GM12872 (cell line): ENCODE measurements at regions not wholly inside any gene's neighbourhood (a gene's known extent, or its start where the extent isn't known, plus 50 kb on each side); places are given as distances from the start of the nearest gene placed in this dataset.

Source experiments
- TF ChIP-seq, protein P1 (sequence below): IDR thresholded peaks from 3 replicates; pipeline ENCODE4 v1.5.1; 2011; ENCODE audit warnings: low read depth, mild to moderate bottlenecking, low read length, moderate library complexity; ENCODE audit not compliant: insufficient read depth

DNA sequence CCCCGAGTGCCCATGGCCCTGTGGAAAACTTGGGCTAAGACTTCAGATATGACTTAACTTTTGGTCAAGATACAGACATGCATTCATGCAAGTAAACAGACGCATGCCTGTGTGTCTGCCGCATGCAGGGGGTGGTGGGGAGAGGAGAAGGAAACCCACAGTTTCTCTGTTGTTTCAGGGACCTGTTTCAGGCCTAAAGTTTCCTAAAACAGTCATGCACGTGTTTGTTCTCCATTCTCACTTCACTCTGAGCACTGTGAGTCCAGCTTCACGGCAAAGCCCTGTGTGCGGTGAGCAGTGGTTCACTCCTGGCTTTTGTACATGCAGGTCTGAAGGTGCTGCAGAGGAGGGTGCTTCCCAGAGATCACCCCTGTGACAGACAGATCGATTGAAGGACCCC, 158.7 kb downstream of the FOXL1 start:
- TF ChIP-seq, protein P1, sequence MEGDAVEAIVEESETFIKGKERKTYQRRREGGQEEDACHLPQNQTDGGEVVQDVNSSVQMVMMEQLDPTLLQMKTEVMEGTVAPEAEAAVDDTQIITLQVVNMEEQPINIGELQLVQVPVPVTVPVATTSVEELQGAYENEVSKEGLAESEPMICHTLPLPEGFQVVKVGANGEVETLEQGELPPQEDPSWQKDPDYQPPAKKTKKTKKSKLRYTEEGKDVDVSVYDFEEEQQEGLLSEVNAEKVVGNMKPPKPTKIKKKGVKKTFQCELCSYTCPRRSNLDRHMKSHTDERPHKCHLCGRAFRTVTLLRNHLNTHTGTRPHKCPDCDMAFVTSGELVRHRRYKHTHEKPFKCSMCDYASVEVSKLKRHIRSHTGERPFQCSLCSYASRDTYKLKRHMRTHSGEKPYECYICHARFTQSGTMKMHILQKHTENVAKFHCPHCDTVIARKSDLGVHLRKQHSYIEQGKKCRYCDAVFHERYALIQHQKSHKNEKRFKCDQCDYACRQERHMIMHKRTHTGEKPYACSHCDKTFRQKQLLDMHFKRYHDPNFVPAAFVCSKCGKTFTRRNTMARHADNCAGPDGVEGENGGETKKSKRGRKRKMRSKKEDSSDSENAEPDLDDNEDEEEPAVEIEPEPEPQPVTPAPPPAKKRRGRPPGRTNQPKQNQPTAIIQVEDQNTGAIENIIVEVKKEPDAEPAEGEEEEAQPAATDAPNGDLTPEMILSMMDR: no peak

DNA sequence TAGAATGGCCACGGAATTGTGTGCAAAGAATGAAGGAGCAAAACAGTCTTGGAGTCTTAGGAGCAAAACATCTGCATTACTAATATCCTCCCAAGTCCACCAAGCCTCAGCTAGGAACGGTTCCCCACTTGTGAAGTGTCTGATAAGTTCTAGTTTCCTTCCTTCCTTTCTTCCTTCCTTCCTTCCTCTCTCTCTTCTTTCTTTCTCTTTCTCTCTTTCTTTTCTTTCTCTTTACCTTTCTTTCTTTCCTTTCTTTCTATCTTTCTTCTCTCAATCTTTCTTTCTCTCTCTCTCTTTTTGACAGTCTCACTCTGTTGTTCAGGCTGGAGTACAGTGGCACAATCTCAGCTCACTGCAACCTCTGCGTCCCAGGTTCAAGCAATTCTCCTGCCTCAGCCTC, 160.8 kb downstream of the FOXL1 start:
- TF ChIP-seq, protein P1: no peak

GRCh38 chr16:86739808-86740207, 161.5 kb downstream of the FOXL1 start:
- TF ChIP-seq, protein P1: no peak

DNA sequence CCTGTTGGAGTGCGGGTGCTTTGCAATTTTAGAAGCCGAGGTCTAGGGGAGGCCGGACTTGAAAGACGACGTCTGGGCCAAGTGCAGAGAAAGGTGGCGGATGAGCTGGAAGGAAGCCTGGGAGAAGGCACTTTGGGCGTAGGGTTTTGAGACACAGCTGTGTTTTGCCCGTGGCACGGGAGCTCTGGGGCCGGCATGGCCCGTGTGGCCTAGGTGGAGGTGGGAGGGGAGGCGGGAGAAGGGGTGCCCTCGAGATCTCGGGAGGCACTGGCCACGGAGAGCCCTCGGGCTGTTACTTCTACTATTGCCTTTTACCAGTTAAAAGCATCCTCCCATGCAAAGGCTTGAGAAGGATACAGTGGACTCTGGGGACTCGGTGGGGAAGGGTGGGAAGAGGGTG, 161.9 kb downstream of the FOXL1 start:
- TF ChIP-seq, protein P1: no peak

DNA sequence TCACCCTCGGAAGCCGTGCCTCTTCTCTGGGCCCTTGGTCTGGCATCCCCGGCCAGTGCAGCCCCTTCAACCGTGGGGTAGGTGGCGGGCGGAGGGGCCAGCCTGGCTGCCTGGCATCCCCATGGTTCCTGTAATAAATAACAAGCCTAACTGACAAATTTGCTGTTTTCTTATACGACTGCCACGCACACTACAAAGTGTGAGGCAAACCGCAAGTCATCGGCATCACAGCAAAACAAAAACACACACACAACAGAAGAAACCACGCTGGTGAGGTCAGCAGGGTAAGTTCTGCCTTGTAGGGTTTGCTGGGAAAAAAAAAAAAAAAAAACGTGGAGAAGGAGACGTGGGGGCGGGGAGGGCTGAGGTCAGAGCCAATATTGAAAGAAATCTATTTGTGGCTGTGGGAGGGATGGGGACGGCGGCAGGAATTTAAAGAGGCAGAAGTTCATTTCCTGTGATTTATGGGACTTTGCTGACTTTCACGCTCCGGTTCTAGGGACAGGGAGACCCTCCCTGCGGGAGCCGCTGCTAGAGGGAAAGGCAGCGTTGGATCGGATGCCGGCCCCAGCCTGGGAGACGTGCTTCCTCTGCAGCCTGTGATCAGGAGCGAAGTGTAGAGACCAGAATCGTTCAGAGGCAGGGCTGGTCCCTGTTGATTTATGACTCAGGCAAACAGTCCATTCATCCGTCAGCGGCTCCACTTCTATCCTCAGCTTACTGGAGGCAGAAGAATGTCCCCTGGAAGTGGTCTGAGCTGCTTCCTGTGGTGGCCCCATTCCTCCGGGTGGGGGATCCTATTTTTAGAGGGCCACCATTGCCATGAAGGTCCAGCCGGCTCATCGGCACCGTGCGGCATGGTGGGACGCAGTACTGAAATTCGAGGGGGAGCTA, 162.8 kb downstream of the FOXL1 start:
- TF ChIP-seq, protein P1: no peak

DNA sequence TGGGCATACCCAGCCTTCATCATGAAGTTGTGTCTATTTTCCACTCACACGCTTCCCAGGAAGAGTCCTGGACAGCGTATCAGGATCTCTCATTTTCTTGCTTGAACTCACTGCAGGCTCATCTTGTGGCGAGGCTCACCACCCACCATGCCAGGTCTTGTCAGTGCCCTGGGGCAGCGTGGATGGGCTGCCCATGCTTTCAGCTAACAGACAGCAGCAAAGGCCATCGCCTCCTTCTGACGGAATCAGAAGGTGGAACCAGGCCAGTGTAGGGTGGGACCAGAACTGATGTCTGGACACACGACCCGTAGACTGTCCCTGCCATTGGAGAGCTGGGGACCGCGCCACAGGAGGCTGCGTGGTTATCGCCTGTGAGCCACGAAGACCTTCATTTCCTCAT, 169.4 kb downstream of the FOXL1 start:
- TF ChIP-seq, protein P1: no peak

- TF ChIP-seq, protein P1: no peak
These were observed 170.3 kb downstream of the FOXL1 start for GRCh38 chr16:86748652-86749051.
